K562 (cell line): ENCODE measurements at regions not wholly inside any gene's neighbourhood (a gene's known extent, or its start where the extent isn't known, plus 50 kb on each side); places are given as distances from the start of the nearest gene placed in this dataset.

Experiments
- ATAC-seq: fragments of 200-7000 bp; cut with Tn5 transposase; 3 replicates; pipeline ENCODE4 v1.9.1; 2020; ENCODE audit warnings: moderate library complexity
- BruUV-seq: library from RNA; stranded (reverse); fragments of 400-500 nt; replicated peaks from 2 replicates; lab custom pipeline; 2021; lab: Mats Ljungman, UMichigan
- CTCF ChIA-PET: fragments of 300-600 bp; formaldehyde crosslinking; extraction: SDS; loops from one replicate; lab custom pipeline; 2021; ENCODE audit warnings: low intra/inter-chr PET ratio; lab: Yijun Ruan, JAX
- POLR2A ChIA-PET: fragments of 300-600, 350-650 bp; sonication (Branson Sonifier 250); formaldehyde crosslinking; extraction: SDS; loops from one replicate; lab custom pipeline; 2021; ENCODE audit warnings: antibody characterized with exemption, inconsistent platforms; lab: Yijun Ruan, JAX
- DNase-seq, 4 experiments: peaks; one replicate each; pipeline versions ENCODE4 v3.0.0 to v3.0.0-alpha.2; 2011 to 2018; ENCODE audit warnings: low spot score in 3 of 4, mixed read lengths in 3 of 4; ENCODE audit errors: extremely low read depth in 1 of 4
- FAIRE-seq: peaks from 2 replicates; lab custom pipeline; 2011; peaks lifted over from hg19 to GRCh38; lab: Jason Lieb, UNC
- H2AFZ ChIP-seq: 2 replicates; pipeline ENCODE4 v1.6.0; 2011; ENCODE audit warnings: low read depth, low read length, control low read depth, inconsistent platforms
- H3K27ac ChIP-seq: fragments of 200-600 bp; 3 replicates; pipeline ENCODE4 v1.8.0; 2011; ENCODE audit warnings: low read depth, mild to moderate bottlenecking, control low read depth, inconsistent platforms, low read length, moderate library complexity, mixed read lengths; ENCODE audit errors: extremely low read depth
- H3K27me3 ChIP-seq, 2 experiments: fragments of 300-600 bp in 1 of 2; 2 replicates in 1 of 2; 3 replicates in 1 of 2; pipeline versions ENCODE4 v1.6.0 to v1.8.0; 2011; ENCODE audit warnings: inconsistent platforms in 2 of 2, low read length in 2 of 2, mild to moderate bottlenecking in 1 of 2, mixed read lengths in 1 of 2, moderate library complexity in 1 of 2; ENCODE audit not compliant: control insufficient read depth in 2 of 2, insufficient read depth in 2 of 2
- H3K36me3 ChIP-seq: fragments of 300-600 bp; 3 replicates; pipeline ENCODE4 v1.8.0; 2011; ENCODE audit warnings: mild to moderate bottlenecking, low read length, inconsistent platforms; ENCODE audit not compliant: control insufficient read depth, insufficient read depth
- H3K4me1 ChIP-seq, 2 experiments: fragments of 200-600 bp in 1 of 2; replicated peaks in 1 of 2; 2 replicates in 1 of 2; 3 replicates in 1 of 2; pipeline versions ENCODE4 v1.5.1 to v1.8.0; 2011; ENCODE audit warnings: inconsistent platforms in 2 of 2, low read length in 2 of 2, mild to moderate bottlenecking in 1 of 2, mixed read lengths in 1 of 2, moderate library complexity in 1 of 2; ENCODE audit not compliant: control insufficient read depth in 2 of 2, insufficient read depth in 2 of 2
- H3K4me2 ChIP-seq: 2 replicates; pipeline ENCODE4 v1.6.1; 2011; ENCODE audit warnings: low read length, control low read depth, inconsistent platforms, mixed read lengths; ENCODE audit not compliant: insufficient read depth
- H3K4me3 ChIP-seq: fragments of 200-600 bp; sonication (generic), shearing (Covaris generic); 2 replicates; pipeline ENCODE4 v1.5.1; 2016; ENCODE audit warnings: control low read depth, inconsistent platforms
- H3K79me2 ChIP-seq: fragments of 200-600 bp; 3 replicates; pipeline ENCODE4 v1.8.0; 2011; ENCODE audit warnings: low read length, inconsistent platforms; ENCODE audit not compliant: control insufficient read depth, insufficient read depth
- H3K9ac ChIP-seq, 2 experiments: 2 replicates each; pipeline versions ENCODE4 v1.6.0 to v1.6.1; 2011; ENCODE audit warnings: low read depth in 2 of 2, low read length in 2 of 2, control low read depth in 1 of 2, inconsistent platforms in 1 of 2, mild to moderate bottlenecking in 1 of 2, mixed read lengths in 1 of 2; ENCODE audit not compliant: insufficient read depth in 1 of 2
- H3K9me1 ChIP-seq: one replicate; pipeline ENCODE4 v1.6.0; 2011; ENCODE audit warnings: inconsistent platforms, mild to moderate bottlenecking, low read length, moderate library complexity; ENCODE audit not compliant: control insufficient read depth, insufficient read depth
- H3K9me3 ChIP-seq: replicated peaks from 2 replicates; pipeline ENCODE4 v1.5.1; 2011; ENCODE audit warnings: low read depth, low read length, inconsistent platforms; ENCODE audit not compliant: control insufficient read depth, insufficient read depth
- H4K20me1 ChIP-seq: replicated peaks from 2 replicates; pipeline ENCODE4 v1.6.1; 2011; ENCODE audit warnings: low read length, inconsistent platforms, mixed read lengths; ENCODE audit not compliant: control insufficient read depth, insufficient read depth
- CBFA2T2 ChIP-seq: fragments of 450-650 bp; conservative IDR thresholded peaks from 2 replicates; pipeline ENCODE4 v1.6.1; 2017; ENCODE audit warnings: mild to moderate bottlenecking
- WGBS: fragments of 100-300 bp; shearing (Covaris generic); methylation state at CpG from one replicate; pipeline ENCODE4 v1.1.6; 2016; ENCODE audit warnings: low coverage, mixed read lengths; ENCODE audit not compliant: insufficient coverage; ENCODE audit errors: missing lambda C conversion rate; 5-methylcytosine and 5-hydroxymethylcytosine counted together
- in situ Hi-C: fragments of 300-500 bp; cut with MboI; formaldehyde crosslinking; loops from 4 replicates; pipeline ENCODE4 v1.15.0; 2018; ENCODE audit warnings: inconsistent platforms, mixed read lengths
- intact Hi-C: fragments of 100-400 bp; cut with micrococcal nuclease; formaldehyde crosslinking; loops from 2 replicates; pipeline ENCODE4 v1.14.2; 2022
- TF ChIP-seq, protein P1 (sequence below), 2 experiments: fragments of 450-650 bp in 1 of 2; sonication (generic) in 1 of 2; formaldehyde crosslinking in 1 of 2; IDR thresholded peaks; 2 replicates each; pipeline versions ENCODE4 v1.7.1 to v1.9.0; 2016 to 2022; ENCODE audit warnings: inconsistent platforms in 1 of 2, mild to moderate bottlenecking in 1 of 2, missing genetic modification reagents in 1 of 2

DNA sequence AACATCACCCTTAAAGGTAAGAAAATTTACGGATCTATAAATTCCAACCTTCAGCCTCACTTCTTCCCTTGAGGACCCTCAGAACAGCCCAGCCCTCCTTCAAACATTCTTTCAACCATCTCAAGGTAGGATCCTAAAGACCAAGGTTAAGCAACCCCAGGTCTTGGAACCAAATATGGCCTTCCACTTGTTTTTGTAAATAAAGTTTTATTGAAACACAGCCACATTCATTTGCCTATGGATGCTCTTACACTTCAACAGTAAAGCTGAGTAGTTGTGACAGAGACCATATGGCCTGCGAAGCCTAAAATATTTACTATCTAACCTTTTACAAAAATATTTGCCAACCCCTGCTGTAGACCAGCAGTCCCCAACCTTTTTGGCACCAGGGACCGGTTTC, 70.4 kb upstream of the NTRK3 start:
- no peak overlapping the region for H3K9ac ChIP-seq
- no peak for DNase-seq
- intact Hi-C loops = no loop called here
- H3K4me2 ChIP-seq = no peak overlapping the region
- TF ChIP-seq, protein P1, sequence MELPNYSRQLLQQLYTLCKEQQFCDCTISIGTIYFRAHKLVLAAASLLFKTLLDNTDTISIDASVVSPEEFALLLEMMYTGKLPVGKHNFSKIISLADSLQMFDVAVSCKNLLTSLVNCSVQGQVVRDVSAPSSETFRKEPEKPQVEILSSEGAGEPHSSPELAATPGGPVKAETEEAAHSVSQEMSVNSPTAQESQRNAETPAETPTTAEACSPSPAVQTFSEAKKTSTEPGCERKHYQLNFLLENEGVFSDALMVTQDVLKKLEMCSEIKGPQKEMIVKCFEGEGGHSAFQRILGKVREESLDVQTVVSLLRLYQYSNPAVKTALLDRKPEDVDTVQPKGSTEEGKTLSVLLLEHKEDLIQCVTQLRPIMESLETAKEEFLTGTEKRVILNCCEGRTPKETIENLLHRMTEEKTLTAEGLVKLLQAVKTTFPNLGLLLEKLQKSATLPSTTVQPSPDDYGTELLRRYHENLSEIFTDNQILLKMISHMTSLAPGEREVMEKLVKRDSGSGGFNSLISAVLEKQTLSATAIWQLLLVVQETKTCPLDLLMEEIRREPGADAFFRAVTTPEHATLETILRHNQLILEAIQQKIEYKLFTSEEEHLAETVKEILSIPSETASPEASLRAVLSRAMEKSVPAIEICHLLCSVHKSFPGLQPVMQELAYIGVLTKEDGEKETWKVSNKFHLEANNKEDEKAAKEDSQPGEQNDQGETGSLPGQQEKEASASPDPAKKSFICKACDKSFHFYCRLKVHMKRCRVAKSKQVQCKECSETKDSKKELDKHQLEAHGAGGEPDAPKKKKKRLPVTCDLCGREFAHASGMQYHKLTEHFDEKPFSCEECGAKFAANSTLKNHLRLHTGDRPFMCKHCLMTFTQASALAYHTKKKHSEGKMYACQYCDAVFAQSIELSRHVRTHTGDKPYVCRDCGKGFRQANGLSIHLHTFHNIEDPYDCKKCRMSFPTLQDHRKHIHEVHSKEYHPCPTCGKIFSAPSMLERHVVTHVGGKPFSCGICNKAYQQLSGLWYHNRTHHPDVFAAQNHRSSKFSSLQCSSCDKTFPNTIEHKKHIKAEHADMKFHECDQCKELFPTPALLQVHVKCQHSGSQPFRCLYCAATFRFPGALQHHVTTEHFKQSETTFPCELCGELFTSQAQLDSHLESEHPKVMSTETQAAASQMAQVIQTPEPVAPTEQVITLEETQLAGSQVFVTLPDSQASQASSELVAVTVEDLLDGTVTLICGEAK (IDR thresholded peaks at IDR 0.05) = peak; percentile 85
- TF ChIP-seq, protein P1 (CRISPR knock-in tag; IDR thresholded peaks at IDR 0.05) = 0 out of 2 replicates have a peak, but pooled peaks have one; percentile 57
- no peak for TF ChIP-seq CBFA2T2
- TF ChIP-seq, all 486 proteins: peak for 1
- ChIA-PET CTCF (no interaction called here), POLR2A (no interaction called here)
- H4K20me1 ChIP-seq = no peaks in the 10 kb centered on the region
- WGBS = 0% methylated on average over 3 of the region's 3 CpGs
- FAIRE-seq (no peak), ATAC-seq (no peak)
- H3K36me3 ChIP-seq = no peaks in the 10 kb centered on the region
- H3K79me2 ChIP-seq = no peaks in the 10 kb centered on the region
- H3K4me3 ChIP-seq = no peak overlapping the region
- no peaks in the 10 kb centered on the region for H3K9me3 ChIP-seq
- in situ Hi-C loops = no loop called here
- H3K4me1 ChIP-seq = no peaks in the 10 kb centered on the region
- peaks cover 2 to 22% of the 10 kb centered on the region in 2 experiments; a peak in 2 of 5 replicates for H3K27me3 ChIP-seq
- no peak overlapping the region for H3K27ac ChIP-seq
- no peak overlapping the region for H2AFZ ChIP-seq
- no TSS peak for BruUV-seq
- H3K9me1 ChIP-seq = no peaks in the 10 kb centered on the region
